Upper lobe of left lung (tissue), 4 donors: ENCODE measurements at regions not wholly inside any gene's neighbourhood (a gene's known extent, or its start where the extent isn't known, plus 50 kb on each side); places are given as distances from the start of the nearest gene placed in this dataset.

ENCODE experiments used
- CTCF ChIP-seq, 6 experiments: fragments of 450-650 bp in 4 of 6; fragments of 200-600 bp in 2 of 6; sonication (generic) in 2 of 6; IDR thresholded peaks; one replicate each; pipeline ENCODE4 v1.5.1; 2016 to 2019; ENCODE audit warnings: antibody characterized with exemption in 6 of 6
- EP300 ChIP-seq, 4 donors: sonication (generic); formaldehyde crosslinking; IDR thresholded peaks; one replicate each; pipeline ENCODE4 v1.5.1; 2017; ENCODE audit warnings: antibody characterized with exemption in 4 of 4, control low read depth in 2 of 4
- POLR2A ChIP-seq, 4 donors: fragments of 450-650 bp; IDR thresholded peaks; one replicate each; pipeline ENCODE4 v1.5.1; 2016 to 2017; ENCODE audit warnings: antibody characterized with exemption in 4 of 4, mild to moderate bottlenecking in 2 of 4
- POLR2AphosphoS5 ChIP-seq, 2 donors: sonication (generic); formaldehyde crosslinking; IDR thresholded peaks; one replicate each; pipeline ENCODE4 v1.5.1; 2017; ENCODE audit warnings: antibody characterized with exemption in 2 of 2

DNA sequence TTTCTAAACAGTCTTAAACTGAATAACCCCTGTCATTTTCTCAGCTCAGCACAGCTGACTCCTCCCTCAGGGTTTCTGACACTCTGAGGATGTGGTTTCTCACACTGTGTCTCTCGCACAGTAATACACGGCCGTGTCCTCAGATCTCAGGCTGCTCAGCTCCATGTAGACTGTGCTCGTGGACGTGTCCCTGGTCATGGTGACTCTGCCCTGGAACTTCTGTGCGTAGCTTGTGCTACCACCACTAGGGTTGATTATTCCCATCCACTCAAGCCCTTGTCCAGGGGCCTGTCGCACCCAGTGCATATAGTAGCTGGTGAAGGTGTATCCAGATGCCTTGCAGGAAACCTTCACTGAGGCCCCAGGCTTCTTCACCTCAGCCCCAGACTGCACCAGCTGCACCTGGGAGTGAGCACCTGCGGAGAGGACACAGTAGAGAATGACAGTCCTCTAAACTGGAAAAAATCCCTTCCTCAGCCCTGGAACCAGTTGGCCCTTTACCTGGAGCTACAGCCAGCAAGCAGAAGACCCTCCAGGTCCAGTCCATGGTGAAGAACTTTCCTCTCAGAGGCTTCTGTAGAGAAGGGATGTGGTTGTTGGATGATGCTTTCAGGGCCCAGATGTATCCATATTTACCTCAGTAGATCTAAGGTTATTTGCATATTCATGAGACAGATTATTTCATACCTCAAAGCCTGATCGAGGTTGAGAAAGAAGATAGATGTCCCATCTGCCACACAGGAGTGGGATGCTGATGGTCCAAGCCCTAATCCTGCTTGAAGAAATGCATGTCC is 984.8 kb downstream of the TMEM121 start:
- no peak for TF ChIP-seq CTCF (IDR thresholded peaks at IDR 0.05)
- TF ChIP-seq POLR2A (IDR thresholded peaks at IDR 0.05), result no peak
- TF ChIP-seq POLR2AphosphoS5 (IDR thresholded peaks at IDR 0.05), result no peak
- no peak for TF ChIP-seq EP300 (IDR thresholded peaks at IDR 0.05)
